ENCODE measurements at regions not wholly inside any gene's neighbourhood (a gene's known extent, or its start where the extent isn't known, plus 50 kb on each side); places are given as distances from the start of the nearest gene placed in this dataset.

DNA sequence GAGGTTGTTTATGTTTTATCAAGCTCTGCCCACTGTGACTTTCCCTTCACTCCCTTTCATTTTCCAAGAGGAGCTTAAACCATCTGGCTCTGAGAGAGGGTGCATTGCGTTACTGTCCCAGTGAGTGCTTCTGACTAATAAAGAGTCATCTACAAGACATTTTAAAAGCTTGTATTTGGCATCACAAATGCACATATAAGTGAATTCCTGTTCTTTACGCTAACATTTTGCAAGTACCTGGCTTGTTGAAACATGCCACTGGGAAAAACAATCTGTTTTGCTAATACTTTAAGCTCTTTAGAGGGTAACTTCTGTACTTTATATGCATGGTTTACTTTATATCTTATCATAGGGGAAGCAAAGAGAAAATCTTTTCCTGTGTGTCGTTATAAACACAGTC is 534.6 kb upstream of the POM121L12 start:
- Histone ChIP-seq H3K27ac (ENCODE audit: low read depth, low read length) (peak overlapping the region; percentile 73), H3K4me3 (ENCODE audit: insufficient read depth, low read length, poor library complexity, severe bottlenecking) (no peak overlapping the region), H3K9me2 (replicated peaks; ENCODE audit: insufficient read depth, low read length) (no peaks in the 10 kb centered on the region), H3K9me3 (ENCODE audit: insufficient read depth, low read length) (no peaks in the 10 kb centered on the region), H3K9ac (ENCODE audit: low read length) (no peak overlapping the region), H4K20me1 (ENCODE audit: low read depth, low read length) (no peaks in the 10 kb centered on the region; the same call in 1 of the 2 replicates), H2AFZ (ENCODE audit: low read depth, low read length, severe bottlenecking) (no peak overlapping the region), H3K4me2 (ENCODE audit: low read depth, low read length, poor library complexity, severe bottlenecking) (peak overlapping the region; percentile 12), H3K36me3 (ENCODE audit: low read length) (no peaks in the 10 kb centered on the region), H3K27me3 (ENCODE audit: low read length) (no peaks in the 10 kb centered on the region), H3K79me2 (ENCODE audit: insufficient read depth, low read length) (no peaks in the 10 kb centered on the region), H3F3A (ENCODE audit: insufficient read depth) (no peaks in the 10 kb centered on the region)
- TF ChIP-seq CTCF (IDR thresholded peaks at IDR 0.05; ENCODE audit: insufficient read depth, low read length, poor library complexity, severe bottlenecking), result no peak
- no peak for TF ChIP-seq EZH2phosphoT487 (conservative IDR thresholded peaks at IDR 0.05; ENCODE audit: low read length)

DNA sequence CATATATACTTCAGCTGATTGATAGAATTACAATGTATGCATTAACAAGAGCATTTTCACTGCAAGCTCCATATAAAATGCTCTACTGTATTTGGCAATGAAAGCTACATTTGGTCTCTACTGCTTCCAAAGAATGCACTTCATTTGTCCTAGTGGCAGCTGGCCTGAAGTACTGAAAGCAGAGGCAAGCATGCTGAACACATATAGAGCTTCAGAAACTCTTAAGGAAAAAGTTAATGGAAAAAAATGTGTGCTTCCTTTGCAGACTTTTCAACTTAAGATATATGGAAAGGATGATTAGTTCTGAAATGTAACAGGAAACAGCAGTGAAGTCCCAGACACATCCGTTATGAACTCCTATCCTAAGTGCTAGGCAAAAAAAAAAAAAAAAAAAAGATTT is 537.1 kb upstream of the POM121L12 start:
- H3K9me3 ChIP-seq (ENCODE audit: insufficient read depth, low read length), result no peaks in the 10 kb centered on the region
- no peak overlapping the region for H3K4me3 ChIP-seq (ENCODE audit: insufficient read depth, low read length, poor library complexity, severe bottlenecking)
- no peak overlapping the region for H3K9ac ChIP-seq (ENCODE audit: low read length)
- no peak overlapping the region for H3K4me2 ChIP-seq (ENCODE audit: low read depth, low read length, poor library complexity, severe bottlenecking)
- H3K36me3 ChIP-seq (ENCODE audit: low read length), result no peaks in the 10 kb centered on the region
- no peak overlapping the region for H3K27ac ChIP-seq (ENCODE audit: low read depth, low read length)
- no peaks in the 10 kb centered on the region; the same call in 1 of the 2 replicates for H4K20me1 ChIP-seq (ENCODE audit: low read depth, low read length)
- H2AFZ ChIP-seq (ENCODE audit: low read depth, low read length, severe bottlenecking), result no peak overlapping the region
- H3F3A ChIP-seq (ENCODE audit: insufficient read depth), result no peaks in the 10 kb centered on the region
- H3K9me2 ChIP-seq (replicated peaks; ENCODE audit: insufficient read depth, low read length), result no peaks in the 10 kb centered on the region
- no peaks in the 10 kb centered on the region for H3K79me2 ChIP-seq (ENCODE audit: insufficient read depth, low read length)
- no peaks in the 10 kb centered on the region for H3K27me3 ChIP-seq (ENCODE audit: low read length)
- TF ChIP-seq EZH2phosphoT487 (conservative IDR thresholded peaks at IDR 0.05; ENCODE audit: low read length) (no peak), CTCF (IDR thresholded peaks at IDR 0.05; ENCODE audit: insufficient read depth, low read length, poor library complexity, severe bottlenecking) (no peak)

- no peaks in the 10 kb centered on the region for H4K20me1 ChIP-seq (ENCODE audit: low read depth, low read length)
- H3K79me2 ChIP-seq (ENCODE audit: insufficient read depth, low read length), result no peaks in the 10 kb centered on the region
- no peak for TF ChIP-seq CTCF (IDR thresholded peaks at IDR 0.05; ENCODE audit: insufficient read depth, low read length, poor library complexity, severe bottlenecking)
- TF ChIP-seq EZH2phosphoT487 (conservative IDR thresholded peaks at IDR 0.05; ENCODE audit: low read length), result no peak
- no peak overlapping the region for H3K4me2 ChIP-seq (ENCODE audit: low read depth, low read length, poor library complexity, severe bottlenecking)
- H3K27me3 ChIP-seq (ENCODE audit: low read length), result no peaks in the 10 kb centered on the region
- no peak overlapping the region for H3K4me3 ChIP-seq (ENCODE audit: insufficient read depth, low read length, poor library complexity, severe bottlenecking)
- H3F3A ChIP-seq (ENCODE audit: insufficient read depth), result no peaks in the 10 kb centered on the region
- no peaks in the 10 kb centered on the region for H3K36me3 ChIP-seq (ENCODE audit: low read length)
- no peak overlapping the region for H3K9ac ChIP-seq (ENCODE audit: low read length)
- H2AFZ ChIP-seq (ENCODE audit: low read depth, low read length, severe bottlenecking), result no peak overlapping the region
- 0 out of 2 replicates have a peak, but pooled peaks cover 3% of the 10 kb centered on the region for H3K9me2 ChIP-seq (replicated peaks; ENCODE audit: insufficient read depth, low read length)
- no peak overlapping the region for H3K27ac ChIP-seq (ENCODE audit: low read depth, low read length)
- no peaks in the 10 kb centered on the region for H3K9me3 ChIP-seq (ENCODE audit: insufficient read depth, low read length)
Observed at GRCh38 chr7:52486267-52486666, 549.2 kb upstream of the POM121L12 start.
